Stimulated activated CD4-positive, alpha-beta T cell treated with anti-CD3 and anti-CD28 coated beads, Interleukin-12 subunit alpha, Interleukin-12 subunit beta, amount 100 ng/mL, for 48 hours (primary cell): ENCODE measurements at regions not wholly inside any gene's neighbourhood (a gene's known extent, or its start where the extent isn't known, plus 50 kb on each side); places are given as distances from the start of the nearest gene placed in this dataset.

Experiments
- DNase-seq, 3 donors: peaks; one replicate each; pipeline ENCODE4 v3.0.0-alpha.2; 2020; ENCODE audit warnings: low read depth in 2 of 3, low spot score in 1 of 3

DNA sequence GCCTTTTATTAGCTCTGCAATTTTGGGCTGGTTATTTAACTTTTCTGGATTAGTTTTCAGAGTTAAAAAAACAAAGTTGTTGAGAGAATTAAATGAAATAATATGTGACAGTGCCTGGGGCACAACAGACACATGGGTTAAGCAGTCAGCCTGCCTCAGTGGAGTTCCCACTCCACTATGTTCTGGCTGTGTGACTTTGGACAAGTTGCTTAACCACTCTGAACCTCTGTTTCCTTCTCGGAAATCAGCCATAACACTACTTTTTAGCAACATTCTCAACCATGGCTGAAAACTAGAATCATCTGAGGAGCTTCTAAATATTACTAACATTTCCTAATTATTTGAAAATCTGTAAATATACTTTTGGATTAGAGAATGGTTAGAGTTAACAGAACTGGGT lies 56.5 kb upstream of the SLC6A11 start:
- no peak for DNase-seq

DNA sequence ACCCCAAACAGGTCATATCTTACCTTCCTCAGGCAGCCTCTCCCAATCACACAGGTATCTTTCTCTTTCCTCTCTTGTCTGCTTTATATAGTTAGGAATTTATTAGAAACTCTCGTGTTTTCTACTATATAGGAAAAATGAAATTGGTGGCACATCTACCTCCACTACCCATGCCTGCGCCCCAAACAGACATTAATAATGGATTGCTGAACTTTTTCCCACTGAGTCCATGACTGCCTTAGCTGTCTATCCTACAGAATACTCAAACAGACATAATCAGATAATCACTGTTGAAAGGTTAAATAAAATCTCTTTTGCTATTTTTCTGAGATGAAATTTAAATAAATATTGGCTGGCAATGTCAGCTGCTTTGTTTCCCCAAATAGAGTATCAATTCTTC lies 55.8 kb upstream of the SLC6A11 start:
- no peak for DNase-seq

DNA sequence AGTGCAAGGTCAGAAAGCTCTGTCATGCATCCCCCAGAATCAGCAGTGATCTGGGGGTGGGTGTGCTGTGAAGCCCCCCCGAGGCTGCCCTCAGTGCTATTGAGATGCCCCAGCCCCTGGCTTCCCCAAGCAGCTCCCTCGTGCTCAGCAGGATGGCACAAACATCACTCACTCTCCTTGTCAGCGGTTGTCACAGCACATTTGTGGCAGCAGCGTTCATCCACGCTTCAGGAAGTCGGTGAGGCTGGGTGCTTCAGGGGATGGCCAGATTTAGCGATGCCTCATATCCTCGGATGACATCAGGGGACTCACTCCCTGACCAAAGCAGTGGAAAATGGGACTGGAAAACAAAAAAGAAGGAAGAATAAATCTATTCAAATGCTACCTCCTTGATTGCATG lies 54.4 kb upstream of the SLC6A11 start:
- no peak for DNase-seq

DNA sequence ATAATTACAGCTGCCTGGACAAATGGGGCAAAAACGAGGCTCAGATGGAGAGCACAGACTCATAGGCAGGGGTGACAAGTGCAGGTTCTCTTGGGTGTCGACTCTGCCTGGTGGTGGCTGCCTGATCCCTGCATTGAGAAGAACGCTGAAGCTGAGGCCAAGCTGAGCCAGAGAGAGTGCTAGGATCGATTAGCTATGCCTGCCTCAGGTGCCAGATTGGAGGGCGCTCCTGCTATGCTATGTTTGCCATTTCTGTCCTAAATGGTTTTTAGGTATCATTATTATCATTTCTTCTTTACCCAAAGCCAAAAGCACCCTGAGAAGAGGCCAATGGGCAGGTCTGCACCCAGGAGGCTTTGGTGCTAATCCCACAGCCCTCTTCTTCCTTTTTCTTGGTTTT lies 53.9 kb upstream of the SLC6A11 start:
- no peak for DNase-seq

DNA sequence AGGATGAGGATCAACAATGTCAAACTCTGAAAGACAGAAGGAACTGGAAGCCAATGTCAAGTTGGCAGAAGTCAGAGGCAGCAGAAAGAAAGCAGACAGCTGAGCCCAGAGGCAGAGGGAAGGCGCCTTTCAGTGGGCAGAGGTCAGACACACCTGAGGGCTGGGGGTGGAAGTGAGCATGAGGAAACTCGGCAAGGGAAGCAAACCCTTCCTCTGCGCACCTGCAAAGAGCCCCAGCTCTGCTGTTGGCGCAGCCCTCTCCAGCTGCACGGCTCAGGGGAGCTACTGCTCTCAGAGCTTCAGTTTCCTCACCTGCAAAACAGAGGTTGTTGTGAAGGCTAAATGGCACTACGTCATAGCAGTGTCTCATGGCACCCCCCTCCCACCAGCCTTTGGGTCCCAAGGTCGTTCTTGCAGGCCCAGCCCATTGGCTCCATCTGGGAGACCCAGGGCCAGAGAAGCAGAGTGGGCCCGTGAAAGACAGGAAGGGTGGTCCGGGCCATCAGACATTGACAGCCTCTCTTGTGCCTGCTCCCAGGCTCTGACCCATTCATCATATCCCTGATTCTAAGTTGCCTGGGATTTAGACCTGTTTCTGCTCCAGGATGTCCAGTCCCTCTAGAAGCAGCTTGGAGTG lies 53.3 kb upstream of the SLC6A11 start:
- DNase-seq, result no peak

DNA sequence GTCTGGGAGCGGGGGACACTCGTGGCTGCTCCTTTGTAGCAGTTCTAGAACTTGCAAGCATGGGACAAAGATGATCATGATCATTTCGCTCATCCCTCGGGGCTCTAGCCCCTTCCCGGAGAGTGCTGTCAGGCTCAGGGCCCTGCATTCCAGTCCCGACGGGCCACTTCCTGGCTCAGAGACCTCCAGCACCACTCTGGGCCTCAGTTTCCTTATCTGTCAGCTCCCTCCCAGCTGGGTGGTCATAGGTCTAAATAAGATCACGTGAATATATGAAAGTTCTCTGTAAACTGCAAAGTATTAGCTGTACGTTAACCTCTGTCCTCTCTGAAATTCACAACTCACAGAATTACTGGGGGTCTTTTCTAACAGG lies 52.8 kb upstream of the SLC6A11 start:
- no peak for DNase-seq

DNA sequence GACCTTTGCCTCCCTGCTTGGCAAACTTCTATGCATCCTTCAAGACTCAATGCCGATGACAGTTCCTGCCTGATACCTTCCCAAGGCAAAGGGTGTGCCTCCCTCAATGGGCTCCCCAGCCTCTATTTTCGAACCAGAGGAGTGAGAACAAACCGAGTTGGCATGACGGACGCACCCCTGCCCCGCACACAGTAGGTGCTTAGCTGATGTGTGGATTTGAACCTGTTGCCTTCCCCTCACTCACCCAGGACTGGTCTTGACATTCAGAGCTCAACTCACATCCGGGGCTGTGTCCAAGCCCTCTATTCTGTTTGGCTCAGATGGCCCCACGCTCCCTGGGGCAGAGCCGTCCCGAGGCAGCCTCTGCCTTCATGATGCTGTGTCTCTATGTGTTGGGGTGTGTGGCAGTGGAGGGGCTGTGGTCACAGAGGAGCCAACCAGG lies 52.2 kb upstream of the SLC6A11 start:
- DNase-seq, result no peak

DNA sequence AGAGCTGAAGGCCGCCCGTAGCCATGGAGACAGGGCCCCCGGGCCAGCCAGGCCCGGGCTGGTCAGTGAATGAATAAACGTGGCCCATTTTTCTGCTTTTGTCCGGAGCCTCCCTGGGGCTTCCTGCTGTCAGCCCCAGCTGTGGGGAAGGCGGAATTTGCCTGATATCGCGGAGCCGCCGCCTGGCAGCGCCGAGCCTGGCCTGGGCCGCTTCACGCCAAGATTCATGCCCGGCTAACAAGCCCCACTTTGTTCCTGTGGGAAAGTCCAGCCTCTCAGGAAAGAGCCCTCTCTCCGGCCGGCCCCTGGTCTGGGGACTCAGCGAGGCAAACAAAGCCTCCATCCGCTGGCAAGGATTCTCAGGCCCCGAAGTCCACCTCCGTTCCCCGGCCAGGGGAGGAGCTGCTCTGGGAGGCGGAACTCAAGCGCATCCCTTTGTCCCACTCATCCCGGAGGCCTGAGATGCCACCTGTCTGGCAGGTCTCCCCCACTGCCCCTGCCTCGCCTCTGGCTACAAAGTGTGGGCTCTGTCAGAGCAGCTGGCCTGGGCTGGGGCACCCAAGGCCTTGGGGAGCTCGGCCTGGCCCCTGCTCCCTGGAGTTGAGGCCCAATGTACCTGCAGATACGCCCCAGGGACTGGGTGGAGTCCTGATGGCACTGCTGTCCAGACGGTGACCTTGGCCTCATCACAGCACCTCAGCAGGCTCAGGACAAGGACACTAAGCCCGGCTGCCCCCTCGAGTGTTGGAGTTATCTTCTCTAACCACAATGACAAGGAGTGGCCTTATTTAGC lies 51.6 kb upstream of the SLC6A11 start:
- no peak for DNase-seq

DNA sequence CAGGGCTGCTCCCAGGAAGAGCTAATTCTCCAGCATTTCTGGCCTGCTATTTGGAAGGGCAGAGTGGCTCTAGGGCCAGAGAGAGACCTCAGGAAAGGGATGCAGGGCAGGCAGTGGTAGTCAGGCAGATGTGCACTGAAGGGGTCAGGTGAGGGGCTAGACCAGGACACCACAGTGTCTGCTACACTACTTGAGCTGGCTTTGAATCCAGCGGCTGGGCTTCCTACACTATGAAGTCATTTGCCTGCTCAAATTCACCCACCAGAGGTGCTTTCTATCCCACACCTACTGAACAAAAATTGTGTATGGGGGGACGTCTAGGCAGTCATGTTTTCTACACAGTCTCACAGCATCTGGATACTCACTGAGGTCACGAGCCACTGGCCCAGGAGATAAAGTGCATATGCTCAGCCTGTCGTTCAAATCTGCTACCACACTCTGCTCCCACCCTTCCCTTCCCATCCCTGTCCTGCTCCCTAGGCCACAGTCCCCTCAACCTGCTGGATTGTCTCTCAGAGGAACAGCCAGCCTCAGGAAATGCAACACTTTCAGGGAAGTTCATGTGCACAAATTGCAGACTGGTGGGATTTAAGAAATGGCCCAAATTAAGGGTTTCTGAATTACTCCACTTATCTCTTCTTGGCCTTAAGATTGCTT lies 49.9 kb upstream of the SLC6A11 start:
- DNase-seq, result no peak
